ENCODE measurements at regions not wholly inside any gene's neighbourhood (a gene's known extent, or its start where the extent isn't known, plus 50 kb on each side); places are given as distances from the start of the nearest gene placed in this dataset.

GRCh38 chr17:77330602-77331081, 189.9 kb downstream of the SEC14L1 start:
- WGBS = 86% methylated on average over 10 of the region's 10 CpGs
- H3K36me3 ChIP-seq (ENCODE audit: control insufficient read depth in 4 of 4, insufficient read depth in 3 of 4, low read depth in 1 of 4, low read length in 3 of 4) = no peaks in the 10 kb centered on the region
- H3K27me3 ChIP-seq (ENCODE audit: control insufficient read depth in 4 of 4, insufficient read depth in 4 of 4, low read length in 3 of 4) = no peaks in the 10 kb centered on the region
- H3K9ac ChIP-seq (ENCODE audit: low read depth in 1 of 2, low read length in 2 of 2) = no peak overlapping the region
- H3K4me1 ChIP-seq (ENCODE audit: control insufficient read depth in 4 of 4, insufficient read depth in 4 of 4, low read length in 3 of 4) = peaks cover 24 to 60% (median 44%) of the 10 kb centered on the region in 4 donors
- H3K9me3 ChIP-seq (ENCODE audit: control insufficient read depth in 4 of 4, low read length in 3 of 4) = no peaks in the 10 kb centered on the region
- H3K27ac ChIP-seq (ENCODE audit: low read depth in 1 of 2, low read length in 2 of 2) = no peak overlapping the region
- no peak for DNase-seq (ENCODE audit: low spot score)
- TF ChIP-seq NR2F2 (IDR thresholded peaks at IDR 0.05) = no peak
- H3K4me3 ChIP-seq (ENCODE audit: low read depth in 1 of 3, low read length in 3 of 3) = no peak overlapping the region

- peaks cover 24 to 55% (median 38%) of the 10 kb centered on the region in 4 donors for H3K4me1 ChIP-seq (ENCODE audit: control insufficient read depth in 4 of 4, insufficient read depth in 4 of 4, low read length in 3 of 4)
- no peak for TF ChIP-seq FOXA2 (IDR thresholded peaks at IDR 0.05)
- TF ChIP-seq HNF4A (conservative IDR thresholded peaks at IDR 0.05) = peak in 1 of 2 donors; percentile 13
- no peak for TF ChIP-seq FOXA1 (IDR thresholded peaks at IDR 0.05)
- no peak for TF ChIP-seq TAF1 (conservative IDR thresholded peaks at IDR 0.05)
- peak; percentile 97 to 100 for TF ChIP-seq RAD21 (IDR thresholded peaks at IDR 0.05)
- TF ChIP-seq YY1 (IDR thresholded peaks at IDR 0.05) = no peak
- no peak for TF ChIP-seq HNF4G (IDR thresholded peaks at IDR 0.05)
- TF ChIP-seq ATF3 (IDR thresholded peaks at IDR 0.05) = no peak
- no peak for TF ChIP-seq MAX (IDR thresholded peaks at IDR 0.05)
- peak in 1 of 2 donors; percentile 8 for TF ChIP-seq EGR1 (IDR thresholded peaks at IDR 0.05; ENCODE audit: low read depth in 2 of 2)
- no peak for TF ChIP-seq ZBTB33 (IDR thresholded peaks at IDR 0.05)
- no peak for TF ChIP-seq REST (IDR thresholded peaks at IDR 0.05)
- TF ChIP-seq SP1 (IDR thresholded peaks at IDR 0.05) = peak; percentile 33
- TF ChIP-seq RXRA (IDR thresholded peaks at IDR 0.05) = peak; percentile 26 to 57
- peak; percentile 22 for TF ChIP-seq NR2F2 (IDR thresholded peaks at IDR 0.05)
- TF ChIP-seq GABPA (IDR thresholded peaks at IDR 0.05 in 1 of 2, conservative IDR thresholded peaks at IDR 0.05 in 1 of 2) = no peak
- peak; percentile 93 for TF ChIP-seq CTCF (IDR thresholded peaks at IDR 0.05; ENCODE audit: low read depth, low read length, missing input control)
- TF ChIP-seq JUND (IDR thresholded peaks at IDR 0.05) = no peak
- H3K4me3 ChIP-seq (ENCODE audit: low read depth in 1 of 3, low read length in 3 of 3) = peak overlapping the region in 1 of 3 donors; percentile 20
- peak; percentile 91 for DNase-seq (ENCODE audit: low spot score)
- H3K9me3 ChIP-seq (ENCODE audit: control insufficient read depth in 4 of 4, low read length in 3 of 4) = no peaks in the 10 kb centered on the region
- H3K27me3 ChIP-seq (ENCODE audit: control insufficient read depth in 4 of 4, insufficient read depth in 4 of 4, low read length in 3 of 4) = no peaks in the 10 kb centered on the region
- H3K9ac ChIP-seq (ENCODE audit: low read depth in 1 of 2, low read length in 2 of 2) = peak overlapping the region in 1 of 2 donors; percentile 27
- 12% methylated on average over 23 of the region's 23 CpGs for WGBS
- H3K27ac ChIP-seq (ENCODE audit: low read depth in 1 of 2, low read length in 2 of 2) = peak overlapping the region; percentile 14 to 67
- H3K36me3 ChIP-seq (ENCODE audit: control insufficient read depth in 4 of 4, insufficient read depth in 3 of 4, low read depth in 1 of 4, low read length in 3 of 4) = no peaks in the 10 kb centered on the region
These were observed 190.6 kb downstream of the SEC14L1 start for GRCh38 chr17:77331301-77331864.

All from liver (tissue), 8 donors.